CD14-positive monocyte (primary cell): ENCODE measurements at regions not wholly inside any gene's neighbourhood (a gene's known extent, or its start where the extent isn't known, plus 50 kb on each side); places are given as distances from the start of the nearest gene placed in this dataset.

Source experiments
- DNase-seq, 3 donors: peaks; one replicate each; pipeline ENCODE4 v3.0.0-alpha.2; 2011 to 2022
- H2AFZ ChIP-seq: 2 replicates; pipeline ENCODE4 v1.6.0; 2012; ENCODE audit warnings: mild to moderate bottlenecking, low read depth, low read length, inconsistent platforms; ENCODE audit not compliant: insufficient read depth, poor library complexity, severe bottlenecking
- H3K27ac ChIP-seq, 2 donors: 1 replicate in 1 of 2; 2 replicates in 1 of 2; pipeline ENCODE4 v1.5.1; 2012 to 2013; ENCODE audit warnings: low read length in 2 of 2, control low read depth in 1 of 2, inconsistent platforms in 1 of 2, low read depth in 1 of 2, mild to moderate bottlenecking in 1 of 2
- H3K27me3 ChIP-seq, 2 donors: one replicate each; pipeline versions ENCODE4 v1.6.0 to v1.6.1; 2011 to 2013; ENCODE audit warnings: low read length in 2 of 2; ENCODE audit not compliant: control insufficient read depth in 2 of 2, insufficient read depth in 2 of 2
- H3K36me3 ChIP-seq, 2 donors: replicated peaks in 1 of 2; 1 replicate in 1 of 2; 2 replicates in 1 of 2; pipeline versions ENCODE4 v1.5.1 to v1.6.1; 2012 to 2013; ENCODE audit warnings: low read length in 2 of 2, control low read depth in 1 of 2, inconsistent platforms in 1 of 2, mild to moderate bottlenecking in 1 of 2; ENCODE audit not compliant: insufficient read depth in 2 of 2, control insufficient read depth in 1 of 2
- H3K4me1 ChIP-seq, 2 donors: 1 replicate in 1 of 2; 2 replicates in 1 of 2; pipeline versions ENCODE4 v1.5.1 to v1.6.1; 2012 to 2013; ENCODE audit warnings: low read length in 2 of 2, control low read depth in 1 of 2, inconsistent platforms in 1 of 2, mild to moderate bottlenecking in 1 of 2, moderate library complexity in 1 of 2; ENCODE audit not compliant: insufficient read depth in 2 of 2, control insufficient read depth in 1 of 2
- H3K4me2 ChIP-seq: replicated peaks from 2 replicates; pipeline ENCODE3; 2012; ENCODE audit warnings: low read length, moderate library complexity, mild to moderate bottlenecking; ENCODE audit not compliant: poor library complexity, severe bottlenecking; ENCODE audit errors: extremely low read depth
- H3K4me3 ChIP-seq, 3 experiments: fragments of 200-600 bp in 1 of 3; sonication (generic) in 1 of 3; replicated peaks in 1 of 3; 1 replicate in 2 of 3; 2 replicates in 1 of 3; pipeline ENCODE4 v1.5.1; 2011 to 2013; ENCODE audit warnings: low read length in 3 of 3, mild to moderate bottlenecking in 3 of 3, control low read depth in 2 of 3, low read depth in 2 of 3, inconsistent platforms in 1 of 3, moderate library complexity in 1 of 3
- H3K79me2 ChIP-seq: 2 replicates; pipeline ENCODE4 v1.6.0; 2012; ENCODE audit warnings: mild to moderate bottlenecking, control low read depth, inconsistent platforms, low read length, moderate library complexity; ENCODE audit not compliant: insufficient read depth
- H3K9ac ChIP-seq: 2 replicates; pipeline ENCODE4 v1.6.0; 2017; ENCODE audit warnings: low read length, mild to moderate bottlenecking; ENCODE audit not compliant: insufficient read depth, poor library complexity, severe bottlenecking
- H3K9me3 ChIP-seq, 2 donors: replicated peaks in 1 of 2; 1 replicate in 1 of 2; 2 replicates in 1 of 2; pipeline versions ENCODE4 v1.5.1 to v1.6.1; 2012 to 2013; ENCODE audit warnings: low read length in 2 of 2, control low read depth in 1 of 2; ENCODE audit not compliant: control insufficient read depth in 1 of 2, insufficient read depth in 1 of 2
- H4K20me1 ChIP-seq: 2 replicates; pipeline ENCODE4 v1.6.0; 2012; ENCODE audit warnings: mild to moderate bottlenecking, low read length, control low read depth, moderate library complexity; ENCODE audit not compliant: insufficient read depth
- H3K27ac Mint-ChIP-seq, 7 donors: one replicate each; pipeline ENCODE4 v1.8.0; 2020; ENCODE audit warnings: mild to moderate bottlenecking in 7 of 7, mixed read lengths in 7 of 7, moderate library complexity in 6 of 7, inconsistent platforms in 2 of 7
- H3K27me3 Mint-ChIP-seq, 3 donors: one replicate each; pipeline ENCODE4 v1.8.0; 2021 to 2022; ENCODE audit warnings: low read depth in 3 of 3, mild to moderate bottlenecking in 3 of 3, mixed read lengths in 3 of 3, moderate library complexity in 3 of 3, inconsistent platforms in 1 of 3
- H3K36me3 Mint-ChIP-seq, 2 donors: one replicate each; pipeline ENCODE4 v1.8.0; 2020; ENCODE audit warnings: mixed read lengths in 2 of 2, inconsistent platforms in 1 of 2, mild to moderate bottlenecking in 1 of 2
- H3K4me1 Mint-ChIP-seq: one replicate; pipeline ENCODE4 v1.8.0; 2020; ENCODE audit warnings: mild to moderate bottlenecking, mixed read lengths
- H3K4me3 Mint-ChIP-seq, 2 donors: one replicate each; pipeline ENCODE4 v1.8.0; 2020; ENCODE audit warnings: mild to moderate bottlenecking in 2 of 2, mixed read lengths in 2 of 2, moderate library complexity in 1 of 2
- H3K9me3 Mint-ChIP-seq, 7 donors: one replicate each; pipeline ENCODE4 v1.8.0; 2020 to 2022; ENCODE audit warnings: mixed read lengths in 7 of 7, mild to moderate bottlenecking in 6 of 7, moderate library complexity in 6 of 7, inconsistent platforms in 2 of 7
- WGBS: methylation state at CpG from one replicate; pipeline ENCODE4 v1.1.5; 2013; ENCODE audit warnings: missing lambda C conversion rate; ENCODE audit not compliant: insufficient coverage; 5-methylcytosine and 5-hydroxymethylcytosine counted together
- intact Hi-C, 2 donors: fragments of 100-400 bp; cut with micrococcal nuclease; formaldehyde crosslinking; loops; one replicate each; pipeline versions ENCODE4 v1.15.0 to v1.15.1; 2023
- TF ChIP-seq, protein P1 (sequence below): fragments of 200-600 bp; IDR thresholded peaks from one replicate; pipeline ENCODE4 v1.8.0; 2022; ENCODE audit warnings: antibody characterized with exemption, mild to moderate bottlenecking

DNA sequence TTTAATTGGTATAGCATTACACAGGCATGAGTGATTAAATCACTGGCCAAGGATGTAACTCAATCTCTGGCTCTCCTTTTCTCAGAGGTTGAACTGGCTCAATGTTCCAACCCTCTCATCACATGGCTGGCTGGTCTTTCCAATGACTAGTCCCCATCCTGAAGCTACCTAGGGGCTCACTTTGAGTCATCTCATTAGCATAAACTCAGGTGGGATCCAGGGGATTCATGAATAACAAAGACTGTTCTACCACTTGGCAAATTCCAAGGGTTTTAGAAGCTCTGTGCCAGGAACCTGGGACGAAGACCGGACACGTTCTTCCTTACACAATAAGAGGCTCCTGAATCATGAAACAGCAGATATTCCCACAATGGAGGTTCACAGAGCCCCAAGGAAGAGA, 145.0 kb upstream of the SPATS2L start:
- Histone ChIP-seq H4K20me1 (no peaks in the 10 kb centered on the region), H3K9me3 (peaks cover 7 to 16% of the 10 kb centered on the region in 2 donors), H3K27me3 (no peaks in the 10 kb centered on the region), H3K79me2 (no peaks in the 10 kb centered on the region), H3K9ac (no peak overlapping the region), H3K4me3 (no peak overlapping the region), H3K4me1 (peaks cover 0 to 13% of the 10 kb centered on the region in 2 donors), H3K4me2 (no peak overlapping the region), H3K36me3 (no peaks in the 10 kb centered on the region), H3K27ac (no peak overlapping the region), H2AFZ (no peak overlapping the region)
- no peak overlapping the region for H3K4me3 Mint-ChIP-seq
- H3K27ac Mint-ChIP-seq = no peak overlapping the region
- H3K36me3 Mint-ChIP-seq = no peaks in the 10 kb centered on the region
- intact Hi-C loops = no loop called here
- TF ChIP-seq, protein P1, sequence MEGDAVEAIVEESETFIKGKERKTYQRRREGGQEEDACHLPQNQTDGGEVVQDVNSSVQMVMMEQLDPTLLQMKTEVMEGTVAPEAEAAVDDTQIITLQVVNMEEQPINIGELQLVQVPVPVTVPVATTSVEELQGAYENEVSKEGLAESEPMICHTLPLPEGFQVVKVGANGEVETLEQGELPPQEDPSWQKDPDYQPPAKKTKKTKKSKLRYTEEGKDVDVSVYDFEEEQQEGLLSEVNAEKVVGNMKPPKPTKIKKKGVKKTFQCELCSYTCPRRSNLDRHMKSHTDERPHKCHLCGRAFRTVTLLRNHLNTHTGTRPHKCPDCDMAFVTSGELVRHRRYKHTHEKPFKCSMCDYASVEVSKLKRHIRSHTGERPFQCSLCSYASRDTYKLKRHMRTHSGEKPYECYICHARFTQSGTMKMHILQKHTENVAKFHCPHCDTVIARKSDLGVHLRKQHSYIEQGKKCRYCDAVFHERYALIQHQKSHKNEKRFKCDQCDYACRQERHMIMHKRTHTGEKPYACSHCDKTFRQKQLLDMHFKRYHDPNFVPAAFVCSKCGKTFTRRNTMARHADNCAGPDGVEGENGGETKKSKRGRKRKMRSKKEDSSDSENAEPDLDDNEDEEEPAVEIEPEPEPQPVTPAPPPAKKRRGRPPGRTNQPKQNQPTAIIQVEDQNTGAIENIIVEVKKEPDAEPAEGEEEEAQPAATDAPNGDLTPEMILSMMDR = no peak
- no CpG with 5 or more reads among the region's 3 CpGs for WGBS
- no peak for DNase-seq
- peaks cover 0 to 4% (median 0%) of the 10 kb centered on the region in 3 donors for H3K27me3 Mint-ChIP-seq
- H3K4me1 Mint-ChIP-seq = peaks cover 6% of the 10 kb centered on the region
- peaks cover 4 to 23% (median 12%) of the 10 kb centered on the region in 7 donors for H3K9me3 Mint-ChIP-seq

DNA sequence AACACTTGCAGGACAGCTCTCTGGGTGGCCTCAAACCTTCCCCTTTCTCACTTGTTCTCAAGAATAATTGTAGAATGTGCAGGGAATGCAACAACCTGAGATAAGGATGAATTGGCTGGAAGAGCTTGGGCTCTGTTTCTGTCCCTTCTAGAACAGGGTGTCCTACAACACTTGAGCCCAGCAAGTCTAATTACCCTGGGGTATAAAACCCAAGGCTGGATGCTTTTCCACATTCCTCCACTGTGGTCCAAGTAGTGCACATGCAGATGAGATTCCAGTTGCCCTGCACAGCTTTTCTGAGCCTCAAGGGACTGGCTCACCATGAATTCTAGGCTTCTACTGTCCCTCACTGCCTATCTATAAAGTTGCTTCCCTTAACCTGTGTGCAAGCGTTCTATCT, 140.8 kb upstream of the SPATS2L start:
- no peaks in the 10 kb centered on the region for H4K20me1 ChIP-seq
- H3K9me3 ChIP-seq = peaks cover 7 to 16% of the 10 kb centered on the region in 2 donors
- 100% methylated on average over 1 of the region's 1 CpG for WGBS
- no peaks in the 10 kb centered on the region for H3K36me3 Mint-ChIP-seq
- DNase-seq = no peak
- peaks cover 4 to 21% (median 12%) of the 10 kb centered on the region in 7 donors for H3K9me3 Mint-ChIP-seq
- H3K4me1 ChIP-seq = peaks cover 0 to 13% of the 10 kb centered on the region in 2 donors
- no peaks in the 10 kb centered on the region for H3K36me3 ChIP-seq
- H3K27me3 Mint-ChIP-seq = peaks cover 0 to 4% (median 0%) of the 10 kb centered on the region in 3 donors
- no peak overlapping the region for H2AFZ ChIP-seq
- no peak overlapping the region for H3K4me3 ChIP-seq
- no peak overlapping the region for H3K27ac Mint-ChIP-seq
- TF ChIP-seq, protein P1 = no peak
- H3K27ac ChIP-seq = no peak overlapping the region
- H3K27me3 ChIP-seq = no peaks in the 10 kb centered on the region
- H3K79me2 ChIP-seq = no peaks in the 10 kb centered on the region
- intact Hi-C loops = no loop called here
- H3K9ac ChIP-seq = no peak overlapping the region
- H3K4me2 ChIP-seq = no peak overlapping the region
- peaks cover 6% of the 10 kb centered on the region for H3K4me1 Mint-ChIP-seq
- no peak overlapping the region for H3K4me3 Mint-ChIP-seq
